Smooth muscle cell (in vitro differentiated cells): ENCODE measurements at regions not wholly inside any gene's neighbourhood (a gene's known extent, or its start where the extent isn't known, plus 50 kb on each side); places are given as distances from the start of the nearest gene placed in this dataset.
"Not testable (repeated sequence)": the region's sequence is repeated elsewhere in the genome, so short reads cannot be mapped to it uniquely, and the experiment has no call there.

ENCODE experiments used
- DNase-seq: peaks from one replicate; lab custom pipeline; 2025; ENCODE audit not compliant: unreplicated experiment; lab: John Stamatoyannopoulos, UW
- H2AFZ ChIP-seq: fragments of 200-600 bp; sonication (generic); 2 replicates; pipeline ENCODE4 v1.6.0; 2016; ENCODE audit warnings: antibody characterized with exemption, low read depth, mild to moderate bottlenecking
- H3F3A ChIP-seq: fragments of 200-600 bp; sonication (generic); 2 replicates; pipeline ENCODE4 v1.6.0; 2017; ENCODE audit warnings: antibody characterized with exemption, low read depth
- H3K27ac ChIP-seq: fragments of 200-600 bp; sonication (generic); 2 replicates; pipeline ENCODE4 v1.5.1; 2016; ENCODE audit warnings: low read depth, mild to moderate bottlenecking
- H3K27me3 ChIP-seq: fragments of 200-600 bp; sonication (generic); 2 replicates; pipeline ENCODE4 v1.6.1; 2016; ENCODE audit warnings: low read depth, mild to moderate bottlenecking
- H3K36me3 ChIP-seq: fragments of 200-600 bp; sonication (generic); 2 replicates; pipeline ENCODE4 v1.5.1; 2016; ENCODE audit warnings: low read depth
- H3K4me1 ChIP-seq: fragments of 200-600 bp; sonication (generic); 2 replicates; pipeline ENCODE4 v1.5.1; 2016; ENCODE audit warnings: low read depth
- H3K4me2 ChIP-seq: fragments of 200-600 bp; sonication (generic); 2 replicates; pipeline ENCODE4 v1.6.0; 2016; ENCODE audit warnings: mild to moderate bottlenecking
- H3K4me3 ChIP-seq: fragments of 200-600 bp; sonication (generic); 2 replicates; pipeline ENCODE4 v1.5.1; 2016; ENCODE audit warnings: mild to moderate bottlenecking
- H3K79me2 ChIP-seq: fragments of 200-600 bp; sonication (generic); 2 replicates; pipeline ENCODE4 v1.6.0; 2016; ENCODE audit warnings: low read depth, mild to moderate bottlenecking
- H3K9ac ChIP-seq: fragments of 200-600 bp; sonication (generic); 2 replicates; pipeline ENCODE4 v1.6.0; 2016; ENCODE audit warnings: low read depth
- H3K9me3 ChIP-seq: fragments of 200-600 bp; sonication (generic); replicated peaks from 2 replicates; pipeline ENCODE4 v1.5.1; 2016; ENCODE audit warnings: low read depth
- H4K20me1 ChIP-seq: fragments of 200-600 bp; sonication (generic); 2 replicates; pipeline ENCODE4 v1.6.0; 2016; ENCODE audit warnings: low read depth
- CTCF ChIP-seq: fragments of 200-600 bp; sonication (generic); IDR thresholded peaks from 2 replicates; pipeline ENCODE4 v1.5.1; 2017; ENCODE audit warnings: borderline replicate concordance, mild to moderate bottlenecking, antibody characterized with exemption; ENCODE audit not compliant: insufficient read depth, poor library complexity, severe bottlenecking
- WGBS: methylation state at CpG from one replicate; pipeline ENCODE4 v1.1.7; 2016; ENCODE audit warnings: low lambda C conversion rate; 5-methylcytosine and 5-hydroxymethylcytosine counted together

GRCh38 chr16:88170528-88170991 is 212.2 kb upstream of the ZNF469 start:
- H3K27ac ChIP-seq, result no peak overlapping the region
- H4K20me1 ChIP-seq, result no peaks in the 10 kb centered on the region
- no peaks in the 10 kb centered on the region for H3K27me3 ChIP-seq
- no peaks in the 10 kb centered on the region for H3K9me3 ChIP-seq
- no peak overlapping the region for H2AFZ ChIP-seq
- H3F3A ChIP-seq, result no peaks in the 10 kb centered on the region
- no peak overlapping the region for H3K4me3 ChIP-seq
- H3K9ac ChIP-seq, result no peak overlapping the region
- no peaks in the 10 kb centered on the region for H3K79me2 ChIP-seq
- H3K36me3 ChIP-seq, result no peaks in the 10 kb centered on the region
- no peak for DNase-seq
- WGBS, result 92% methylated on average over 17 of the region's 17 CpGs
- H3K4me2 ChIP-seq, result no peak overlapping the region
- TF ChIP-seq CTCF, result no peak
- no peaks in the 10 kb centered on the region for H3K4me1 ChIP-seq

GRCh38 chr16:88171126-88171525 is 211.6 kb upstream of the ZNF469 start:
- DNase-seq, H3K79me2 ChIP-seq, H4K20me1 ChIP-seq, H3F3A ChIP-seq, H3K27me3 ChIP-seq, H3K27ac ChIP-seq, H3K36me3 ChIP-seq, H3K4me2 ChIP-seq, H3K4me1 ChIP-seq, H3K9me3 ChIP-seq, H2AFZ ChIP-seq, H3K4me3 ChIP-seq, H3K9ac ChIP-seq: not testable (repeated sequence)
- 86% methylated on average over 1 of the region's 1 CpG for WGBS

GRCh38 chr16:88176184-88176583 is 206.6 kb upstream of the ZNF469 start:
- H3K4me1 ChIP-seq, H2AFZ ChIP-seq, H3K27me3 ChIP-seq, DNase-seq, H3K4me2 ChIP-seq, H3K9me3 ChIP-seq, H3K27ac ChIP-seq, H3F3A ChIP-seq, H4K20me1 ChIP-seq, H3K79me2 ChIP-seq, H3K36me3 ChIP-seq, H3K9ac ChIP-seq, H3K4me3 ChIP-seq: not testable (repeated sequence)
- WGBS, result 96% methylated on average over 3 of the region's 8 CpGs

- H3F3A ChIP-seq, H3K4me3 ChIP-seq, H3K27me3 ChIP-seq, H3K79me2 ChIP-seq, H3K4me1 ChIP-seq, H3K4me2 ChIP-seq, H3K27ac ChIP-seq, H3K9ac ChIP-seq, H2AFZ ChIP-seq, H3K36me3 ChIP-seq, H3K9me3 ChIP-seq, DNase-seq, H4K20me1 ChIP-seq: not testable (repeated sequence)
- 94% methylated on average over 23 of the region's 23 CpGs for WGBS
These were observed 206.1 kb upstream of the ZNF469 start for GRCh38 chr16:88176591-88177180.

- H3K36me3 ChIP-seq, H3K79me2 ChIP-seq, H3F3A ChIP-seq, H3K4me1 ChIP-seq, H3K27ac ChIP-seq, H3K4me2 ChIP-seq, H3K4me3 ChIP-seq, H2AFZ ChIP-seq, H3K27me3 ChIP-seq, H3K9ac ChIP-seq, H4K20me1 ChIP-seq, H3K9me3 ChIP-seq, DNase-seq: not testable (repeated sequence)
- 90% methylated on average over 12 of the region's 15 CpGs for WGBS
These were observed 204.5 kb upstream of the ZNF469 start for GRCh38 chr16:88178251-88178650.

- H3K4me3 ChIP-seq, H2AFZ ChIP-seq, H3K27ac ChIP-seq, H3K27me3 ChIP-seq, H3K36me3 ChIP-seq, H4K20me1 ChIP-seq, H3K4me2 ChIP-seq, H3K9me3 ChIP-seq, H3F3A ChIP-seq, H3K4me1 ChIP-seq, H3K79me2 ChIP-seq, DNase-seq, H3K9ac ChIP-seq: not testable (repeated sequence)
- 91% methylated on average over 15 of the region's 15 CpGs for WGBS
These were observed 203.9 kb upstream of the ZNF469 start for GRCh38 chr16:88178896-88179295.

- not testable (repeated sequence) for H3K4me2 ChIP-seq, DNase-seq
These were observed 199.5 kb upstream of the ZNF469 start for GRCh38 chr16:88182967-88183881.

More at GRCh38 chr16:88182967-88183881, 199.5 kb upstream of the ZNF469 start:
- not testable (repeated sequence) for H3K4me3 ChIP-seq, H3K27ac ChIP-seq, H2AFZ ChIP-seq, H3K27me3 ChIP-seq, H3K36me3 ChIP-seq, H3K79me2 ChIP-seq, H3K4me1 ChIP-seq, H3F3A ChIP-seq, H3K9ac ChIP-seq, H4K20me1 ChIP-seq, H3K9me3 ChIP-seq
- 91% methylated on average over 33 of the region's 33 CpGs for WGBS
